ENCODE measurements at regions not wholly inside any gene's neighbourhood (a gene's known extent, or its start where the extent isn't known, plus 50 kb on each side); places are given as distances from the start of the nearest gene placed in this dataset.

DNA sequence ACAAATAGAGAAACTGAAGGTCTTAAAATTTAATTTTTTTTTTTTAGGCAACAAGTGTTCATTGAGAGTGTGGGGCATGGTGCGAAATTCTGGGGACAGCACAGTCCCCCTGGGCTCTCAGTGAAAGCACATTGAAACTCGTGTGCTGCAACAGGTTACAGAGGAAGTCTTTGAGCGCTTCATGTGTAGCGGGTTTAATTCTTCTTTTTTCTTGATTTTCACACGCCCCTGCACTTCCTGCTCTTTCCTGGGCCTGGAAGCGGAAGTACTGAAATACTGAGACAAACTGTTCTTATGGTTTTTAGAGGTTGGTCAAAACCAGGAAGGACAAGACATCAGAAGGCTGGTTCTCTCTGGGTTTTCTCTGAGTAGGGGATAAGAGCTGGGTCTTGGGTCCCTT, 203.5 kb downstream of the PTEN start:
- no peaks in the 10 kb centered on the region for H3K27me3 ChIP-seq (ENCODE audit: insufficient read depth, low read length)
- H3K4me1 ChIP-seq (ENCODE audit: insufficient read depth, low read length), result peaks cover 99% of the 10 kb centered on the region
- H3K4me3 ChIP-seq (ENCODE audit: low read length), result no peak overlapping the region
- no peaks in the 10 kb centered on the region for H3K9me3 ChIP-seq (ENCODE audit: low read depth, low read length)

- H3K27me3 ChIP-seq (ENCODE audit: insufficient read depth, low read length), result no peaks in the 10 kb centered on the region
- H3K4me1 ChIP-seq (ENCODE audit: insufficient read depth, low read length), result peaks cover 97% of the 10 kb centered on the region
- H3K4me3 ChIP-seq (ENCODE audit: low read length), result no peak overlapping the region
- H3K9me3 ChIP-seq (ENCODE audit: low read depth, low read length), result no peaks in the 10 kb centered on the region
These were observed 204.3 kb downstream of the PTEN start for GRCh38 chr10:88067737-88068136.

DNA sequence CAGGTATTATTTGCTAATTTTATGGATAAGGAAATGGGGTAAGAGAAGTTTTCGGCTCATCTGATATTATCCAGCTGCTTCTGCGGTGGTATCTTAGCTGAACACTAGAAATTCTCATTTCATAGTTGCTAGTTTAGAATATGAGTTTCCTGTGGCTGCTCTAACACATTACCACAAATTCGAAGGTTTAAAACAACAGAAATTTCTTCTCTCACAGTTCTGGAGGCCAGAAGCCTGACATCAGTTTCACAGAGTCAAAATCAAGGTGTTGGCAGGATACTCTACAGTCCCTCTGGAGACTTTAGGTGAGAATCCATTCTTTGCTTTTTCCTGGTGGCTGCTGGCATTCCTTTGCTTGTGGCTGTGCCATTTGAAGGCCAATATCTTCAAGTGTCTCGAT, 205.9 kb downstream of the PTEN start:
- Histone ChIP-seq H3K4me1 (ENCODE audit: insufficient read depth, low read length) (peaks cover 81% of the 10 kb centered on the region), H3K9me3 (ENCODE audit: low read depth, low read length) (no peaks in the 10 kb centered on the region), H3K4me3 (ENCODE audit: low read length) (no peak overlapping the region), H3K27me3 (ENCODE audit: insufficient read depth, low read length) (no peaks in the 10 kb centered on the region)

- Histone ChIP-seq H3K9me3 (ENCODE audit: low read depth, low read length) (no peaks in the 10 kb centered on the region), H3K4me3 (ENCODE audit: low read length) (no peak overlapping the region), H3K4me1 (ENCODE audit: insufficient read depth, low read length) (peaks cover 71% of the 10 kb centered on the region), H3K27me3 (ENCODE audit: insufficient read depth, low read length) (no peaks in the 10 kb centered on the region)
These were observed 206.9 kb downstream of the PTEN start for GRCh38 chr10:88070080-88070880.

DNA sequence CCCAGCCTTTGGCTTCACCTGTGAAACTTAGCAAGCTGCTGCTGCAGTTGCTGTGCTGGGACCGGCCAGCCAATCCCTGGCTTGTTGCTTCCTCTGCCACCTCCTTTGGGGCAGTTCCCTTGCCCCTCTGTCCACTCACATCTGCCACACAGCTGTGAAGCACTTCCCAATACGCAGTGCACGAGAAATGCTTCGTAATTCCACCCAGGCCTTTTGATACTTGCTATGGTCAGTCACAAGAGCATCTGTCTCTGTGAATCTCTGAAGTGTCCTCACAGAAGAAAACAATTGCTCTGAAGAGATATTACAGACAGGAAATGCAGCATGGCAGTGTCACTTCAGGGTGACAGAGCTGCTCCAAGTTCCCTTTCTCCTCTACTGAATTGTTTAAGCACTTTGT, 208.5 kb downstream of the PTEN start:
- Histone ChIP-seq H3K27me3 (ENCODE audit: insufficient read depth, low read length) (no peaks in the 10 kb centered on the region), H3K4me1 (ENCODE audit: insufficient read depth, low read length) (peaks cover 66% of the 10 kb centered on the region), H3K4me3 (ENCODE audit: low read length) (no peak overlapping the region), H3K9me3 (ENCODE audit: low read depth, low read length) (no peaks in the 10 kb centered on the region)

GRCh38 chr10:88073682-88074081, 210.3 kb downstream of the PTEN start:
- Histone ChIP-seq H3K27me3 (ENCODE audit: insufficient read depth, low read length) (no peaks in the 10 kb centered on the region), H3K4me3 (ENCODE audit: low read length) (no peak overlapping the region), H3K9me3 (ENCODE audit: low read depth, low read length) (no peaks in the 10 kb centered on the region), H3K4me1 (ENCODE audit: insufficient read depth, low read length) (peaks cover 48% of the 10 kb centered on the region)

DNA sequence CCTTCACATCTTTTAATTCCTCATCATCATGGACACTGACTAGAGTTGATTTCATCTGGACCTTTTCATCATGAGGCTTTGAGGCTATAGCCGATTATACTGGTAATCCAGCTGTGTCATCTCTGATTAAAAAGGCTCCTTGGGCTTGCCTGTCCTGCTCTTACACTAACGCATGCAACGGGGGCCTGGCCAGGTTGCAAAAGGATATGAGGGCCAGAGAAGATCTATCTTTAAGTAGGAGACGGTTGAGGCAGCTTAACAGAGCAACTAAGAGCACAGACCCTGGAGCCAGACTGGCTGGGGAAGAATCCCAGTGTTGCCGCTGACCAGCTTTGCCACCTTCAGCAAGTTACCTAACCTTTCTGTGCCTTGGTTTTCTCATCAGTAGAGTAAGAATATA, 211.5 kb downstream of the PTEN start:
- H3K4me1 ChIP-seq (ENCODE audit: insufficient read depth, low read length), result peaks cover 36% of the 10 kb centered on the region
- no peaks in the 10 kb centered on the region for H3K27me3 ChIP-seq (ENCODE audit: insufficient read depth, low read length)
- no peaks in the 10 kb centered on the region for H3K9me3 ChIP-seq (ENCODE audit: low read depth, low read length)
- H3K4me3 ChIP-seq (ENCODE audit: low read length), result no peak overlapping the region

- H3K4me3 ChIP-seq (ENCODE audit: low read length), result no peak overlapping the region
- peaks cover 29% of the 10 kb centered on the region for H3K4me1 ChIP-seq (ENCODE audit: insufficient read depth, low read length)
- no peaks in the 10 kb centered on the region for H3K27me3 ChIP-seq (ENCODE audit: insufficient read depth, low read length)
- H3K9me3 ChIP-seq (ENCODE audit: low read depth, low read length), result no peaks in the 10 kb centered on the region
These were observed 212.8 kb downstream of the PTEN start for GRCh38 chr10:88076027-88076880.

GRCh38 chr10:88077977-88078376, 214.6 kb downstream of the PTEN start:
- Histone ChIP-seq H3K4me3 (ENCODE audit: low read length) (no peak overlapping the region), H3K4me1 (ENCODE audit: insufficient read depth, low read length) (peaks cover 34% of the 10 kb centered on the region), H3K27me3 (ENCODE audit: insufficient read depth, low read length) (no peaks in the 10 kb centered on the region), H3K9me3 (ENCODE audit: low read depth, low read length) (no peaks in the 10 kb centered on the region)

DNA sequence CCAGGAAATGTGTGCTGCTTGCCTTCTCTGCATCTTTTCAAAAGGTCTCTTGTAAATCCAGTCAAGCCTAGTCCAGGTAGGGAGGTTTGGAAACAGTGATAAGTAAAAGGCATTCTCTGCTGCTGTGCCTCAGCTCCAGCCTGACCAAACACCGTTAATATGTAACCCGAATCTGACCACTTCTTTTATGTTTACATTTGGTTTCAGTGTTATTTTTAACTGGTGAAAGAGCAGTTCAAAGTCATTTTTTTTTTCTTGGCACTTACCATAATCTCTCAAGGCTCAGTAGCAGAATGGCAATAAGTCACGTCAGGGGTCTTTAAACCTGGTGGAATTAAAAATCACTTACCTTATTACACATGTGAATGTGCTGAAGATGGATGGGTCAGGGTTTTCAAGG, 216.8 kb downstream of the PTEN start:
- no peaks in the 10 kb centered on the region for H3K27me3 ChIP-seq (ENCODE audit: insufficient read depth, low read length)
- H3K4me3 ChIP-seq (ENCODE audit: low read length), result no peak overlapping the region
- H3K4me1 ChIP-seq (ENCODE audit: insufficient read depth, low read length), result peaks cover 43% of the 10 kb centered on the region
- no peaks in the 10 kb centered on the region for H3K9me3 ChIP-seq (ENCODE audit: low read depth, low read length)

DNA sequence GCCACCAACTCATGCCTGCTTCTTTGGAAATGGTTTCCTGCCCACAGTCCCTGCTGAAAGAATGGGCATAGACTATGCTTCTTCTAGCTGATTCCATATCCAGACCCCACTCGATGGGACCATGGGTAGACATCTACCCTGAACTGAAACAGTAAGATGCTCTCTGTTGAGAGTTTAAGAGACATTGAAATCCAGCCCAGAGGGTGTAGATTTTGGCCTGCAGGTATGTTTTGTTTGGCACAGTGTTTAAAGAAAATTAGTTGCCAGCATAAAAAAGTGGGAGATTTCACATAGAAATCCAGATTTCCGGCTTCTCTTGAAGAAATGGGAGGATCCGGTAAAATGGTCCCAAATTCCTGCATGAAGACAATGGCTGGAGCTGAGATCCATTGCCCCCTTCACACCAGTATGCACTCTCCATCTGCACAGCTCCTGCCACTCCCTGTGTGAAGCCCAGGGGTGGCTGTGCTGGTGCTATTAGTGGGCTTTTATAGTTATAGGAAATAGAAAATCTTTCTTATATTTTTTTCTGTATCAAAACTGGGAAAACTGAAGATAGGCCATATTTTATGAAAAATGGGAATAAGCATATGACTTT, 218.1 kb downstream of the PTEN start:
- H3K9me3 ChIP-seq (ENCODE audit: low read depth, low read length), result no peaks in the 10 kb centered on the region
- no peaks in the 10 kb centered on the region for H3K27me3 ChIP-seq (ENCODE audit: insufficient read depth, low read length)
- peaks cover 32% of the 10 kb centered on the region for H3K4me1 ChIP-seq (ENCODE audit: insufficient read depth, low read length)
- H3K4me3 ChIP-seq (ENCODE audit: low read length), result no peak overlapping the region

- no peaks in the 10 kb centered on the region for H3K27me3 ChIP-seq (ENCODE audit: insufficient read depth, low read length)
- no peaks in the 10 kb centered on the region for H3K9me3 ChIP-seq (ENCODE audit: low read depth, low read length)
- peaks cover 32% of the 10 kb centered on the region for H3K4me1 ChIP-seq (ENCODE audit: insufficient read depth, low read length)
- no peak overlapping the region for H3K4me3 ChIP-seq (ENCODE audit: low read length)
These were observed 219.0 kb downstream of the PTEN start for GRCh38 chr10:88082391-88082790.

DNA sequence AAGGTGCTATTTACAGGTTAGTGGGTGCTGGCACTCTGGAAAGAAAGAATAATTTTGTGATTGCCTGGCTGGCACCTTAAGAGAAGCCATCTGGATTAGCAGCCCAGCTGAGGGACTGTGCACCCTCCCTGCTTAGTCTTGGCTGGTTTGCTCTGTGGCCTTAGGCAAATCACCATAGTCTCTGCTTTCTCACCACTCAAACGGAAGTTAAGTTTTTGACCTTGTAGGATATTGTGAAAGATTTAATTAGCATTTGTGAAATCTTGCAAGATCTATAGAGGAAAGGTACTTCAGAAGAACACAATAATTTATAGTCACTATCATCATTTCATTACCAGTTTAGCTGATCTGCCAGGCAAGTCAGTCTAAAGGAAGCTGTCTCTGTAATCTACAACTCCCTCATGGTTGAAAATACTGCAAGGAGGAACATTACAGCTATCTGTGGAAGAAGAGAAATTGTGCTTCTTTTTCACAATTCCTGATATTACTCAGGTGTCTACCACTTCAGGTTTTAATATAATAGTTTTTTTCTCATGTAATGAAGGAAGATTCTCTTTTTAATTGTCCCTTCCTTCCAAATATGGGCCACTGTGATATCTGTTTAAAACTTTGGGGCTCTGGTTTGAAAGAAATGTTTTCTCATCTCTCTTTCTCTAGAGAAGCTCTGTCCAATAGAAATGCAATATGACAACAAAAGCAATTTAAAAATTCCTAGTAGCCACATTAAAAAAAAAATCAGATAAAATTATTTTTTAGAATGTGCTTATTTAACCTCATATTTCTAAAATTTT, 219.6 kb downstream of the PTEN start:
- Histone ChIP-seq H3K9me3 (ENCODE audit: low read depth, low read length) (no peaks in the 10 kb centered on the region), H3K4me1 (ENCODE audit: insufficient read depth, low read length) (peaks cover 32% of the 10 kb centered on the region), H3K4me3 (ENCODE audit: low read length) (no peak overlapping the region), H3K27me3 (ENCODE audit: insufficient read depth, low read length) (no peaks in the 10 kb centered on the region)

- Histone ChIP-seq H3K4me3 (ENCODE audit: low read length) (no peak overlapping the region), H3K27me3 (ENCODE audit: insufficient read depth, low read length) (no peaks in the 10 kb centered on the region), H3K4me1 (ENCODE audit: insufficient read depth, low read length) (peaks cover 32% of the 10 kb centered on the region), H3K9me3 (ENCODE audit: low read depth, low read length) (no peaks in the 10 kb centered on the region)
These were observed 220.2 kb downstream of the PTEN start for GRCh38 chr10:88083597-88083989.

Measured in mononuclear cell (primary cell).